ENCODE measurements at regions not wholly inside any gene's neighbourhood (a gene's known extent, or its start where the extent isn't known, plus 50 kb on each side); places are given as distances from the start of the nearest gene placed in this dataset.
A peak's percentile ranks its signal among the peaks of the same experiment; 100 is the strongest.

GRCh38 chr18:30280861-30281470 lies 761.6 kb downstream of the DSC3 start:
- TF ChIP-seq CTCF (IDR thresholded peaks at IDR 0.05; ENCODE audit: control extremely low read depth, extremely low read depth): no peak
- Histone ChIP-seq H3K27ac (ENCODE audit: low read depth in 1 of 2, low read length in 1 of 2) (no peak overlapping the region), H3K36me3 (ENCODE audit: control insufficient read depth in 4 of 4, insufficient read depth in 4 of 4, low read length in 4 of 4) (no peaks in the 10 kb centered on the region), H3K4me3 (no peak overlapping the region), H3K9ac (ENCODE audit: insufficient read depth in 1 of 2, low read length in 2 of 2) (no peak overlapping the region), H3K4me1 (ENCODE audit: control insufficient read depth in 5 of 5, insufficient read depth in 5 of 5, low read length in 5 of 5) (peaks cover 0 to 16% (median 0%) of the 10 kb centered on the region in 5 donors), H3K9me3 (ENCODE audit: control insufficient read depth in 4 of 4, insufficient read depth in 3 of 4, low read length in 3 of 4) (no peaks in the 10 kb centered on the region), H3K27me3 (ENCODE audit: control insufficient read depth in 3 of 3, insufficient read depth in 3 of 3, low read length in 2 of 3) (no peaks in the 10 kb centered on the region)
- WGBS, 2 donors: 43 to 44% methylated on average over 5 of the region's 5 CpGs
- peak; percentile 13 to 85 (median 76) for DNase-seq
- ATAC-seq (ENCODE audit: insufficient read depth, low FRiP score): no peak

GRCh38 chr18:30280186-30280585 lies 762.4 kb downstream of the DSC3 start:
- no peak overlapping the region for H3K9ac ChIP-seq (ENCODE audit: insufficient read depth in 1 of 2, low read length in 2 of 2)
- ATAC-seq (ENCODE audit: insufficient read depth, low FRiP score): no peak

GRCh38 chr18:30277676-30278075 lies 764.9 kb downstream of the DSC3 start:
- Histone ChIP-seq H3K27me3 (ENCODE audit: control insufficient read depth in 3 of 3, insufficient read depth in 3 of 3, low read length in 2 of 3) (no peaks in the 10 kb centered on the region), H3K9me3 (ENCODE audit: control insufficient read depth in 4 of 4, insufficient read depth in 3 of 4, low read length in 3 of 4) (no peaks in the 10 kb centered on the region), H3K9ac (ENCODE audit: insufficient read depth in 1 of 2, low read length in 2 of 2) (no peak overlapping the region), H3K4me3 (no peak overlapping the region), H3K27ac (ENCODE audit: low read depth in 1 of 2, low read length in 1 of 2) (no peak overlapping the region), H3K4me1 (ENCODE audit: control insufficient read depth in 5 of 5, insufficient read depth in 5 of 5, low read length in 5 of 5) (peaks cover 0 to 16% (median 0%) of the 10 kb centered on the region in 5 donors), H3K36me3 (ENCODE audit: control insufficient read depth in 4 of 4, insufficient read depth in 4 of 4, low read length in 4 of 4) (no peaks in the 10 kb centered on the region)
- ATAC-seq (ENCODE audit: insufficient read depth, low FRiP score) (no peak), DNase-seq (peak in 2 of 3 donors; percentile 44 to 66)
- TF ChIP-seq CTCF (IDR thresholded peaks at IDR 0.05; ENCODE audit: control extremely low read depth, extremely low read depth): no peak
- 68 to 83% methylated on average over 1 of the region's 1 CpG for WGBS, 2 donors

More at GRCh38 chr18:30280186-30280585, 762.4 kb downstream of the DSC3 start:
- no peaks in the 10 kb centered on the region for H3K36me3 ChIP-seq (ENCODE audit: control insufficient read depth in 4 of 4, insufficient read depth in 4 of 4, low read length in 4 of 4)
- no peaks in the 10 kb centered on the region for H3K27me3 ChIP-seq (ENCODE audit: control insufficient read depth in 3 of 3, insufficient read depth in 3 of 3, low read length in 2 of 3)
- TF ChIP-seq CTCF (IDR thresholded peaks at IDR 0.05; ENCODE audit: control extremely low read depth, extremely low read depth): no peak
- no peak overlapping the region for H3K4me3 ChIP-seq
- peaks cover 0 to 16% (median 0%) of the 10 kb centered on the region in 5 donors for H3K4me1 ChIP-seq (ENCODE audit: control insufficient read depth in 5 of 5, insufficient read depth in 5 of 5, low read length in 5 of 5)
- no peaks in the 10 kb centered on the region for H3K9me3 ChIP-seq (ENCODE audit: control insufficient read depth in 4 of 4, insufficient read depth in 3 of 4, low read length in 3 of 4)
- H3K27ac ChIP-seq (ENCODE audit: low read depth in 1 of 2, low read length in 1 of 2): no peak overlapping the region
- DNase-seq: no peak

GRCh38 chr18:30271716-30272115 lies 770.8 kb downstream of the DSC3 start:
- H3K9ac ChIP-seq (ENCODE audit: insufficient read depth in 1 of 2, low read length in 2 of 2): no peak overlapping the region
- H3K4me1 ChIP-seq (ENCODE audit: control insufficient read depth in 5 of 5, insufficient read depth in 5 of 5, low read length in 5 of 5): no peaks in the 10 kb centered on the region
- ATAC-seq (ENCODE audit: insufficient read depth, low FRiP score): no peak
- no peaks in the 10 kb centered on the region for H3K36me3 ChIP-seq (ENCODE audit: control insufficient read depth in 4 of 4, insufficient read depth in 4 of 4, low read length in 4 of 4)
- H3K4me3 ChIP-seq: no peak overlapping the region
- no peaks in the 10 kb centered on the region for H3K27me3 ChIP-seq (ENCODE audit: control insufficient read depth in 3 of 3, insufficient read depth in 3 of 3, low read length in 2 of 3)
- no peak for DNase-seq
- 76 to 81% methylated on average over 3 of the region's 3 CpGs for WGBS, 2 donors
- H3K9me3 ChIP-seq (ENCODE audit: control insufficient read depth in 4 of 4, insufficient read depth in 3 of 4, low read length in 3 of 4): no peaks in the 10 kb centered on the region
- TF ChIP-seq CTCF (IDR thresholded peaks at IDR 0.05; ENCODE audit: control extremely low read depth, extremely low read depth): no peak
- no peak overlapping the region for H3K27ac ChIP-seq (ENCODE audit: low read depth in 1 of 2, low read length in 1 of 2)

All from lung (tissue), 11 donors.